HG02623 (cell line): ENCODE measurements at regions not wholly inside any gene's neighbourhood (a gene's known extent, or its start where the extent isn't known, plus 50 kb on each side); places are given as distances from the start of the nearest gene placed in this dataset.

Experiments used
- ATAC-seq: cut with Tn5 transposase; IDR thresholded peaks from one replicate; pipeline ENCODE4 v1.9.1; 2021; ENCODE audit warnings: moderate library complexity; ENCODE audit not compliant: unreplicated experiment

GRCh38 chr9:663541-663940 lies 178.0 kb upstream of the DMRT1 start:
- ATAC-seq, result no peak

GRCh38 chr9:665296-665695 lies 176.2 kb upstream of the DMRT1 start:
- no peak for ATAC-seq

- no peak for ATAC-seq
Observed at GRCh38 chr9:671997-672396, 169.5 kb upstream of the DMRT1 start.

GRCh38 chr9:672851-673250 lies 168.6 kb upstream of the DMRT1 start:
- no peak for ATAC-seq

- no peak for ATAC-seq
Observed at GRCh38 chr9:673264-673965, 168.1 kb upstream of the DMRT1 start.

GRCh38 chr9:673966-674526 lies 167.5 kb upstream of the DMRT1 start:
- ATAC-seq, result no peak

- ATAC-seq, result no peak
Observed at GRCh38 chr9:675697-676370, 165.7 kb upstream of the DMRT1 start.

GRCh38 chr9:676780-677438 lies 164.6 kb upstream of the DMRT1 start:
- no peak for ATAC-seq

GRCh38 chr9:677461-678097 lies 163.9 kb upstream of the DMRT1 start:
- no peak for ATAC-seq

GRCh38 chr9:678897-679296 lies 162.6 kb upstream of the DMRT1 start:
- no peak for ATAC-seq

GRCh38 chr9:679462-679861 lies 162.0 kb upstream of the DMRT1 start:
- no peak for ATAC-seq

- no peak for ATAC-seq
Observed at GRCh38 chr9:680106-680505, 161.4 kb upstream of the DMRT1 start.

GRCh38 chr9:682633-683508 lies 158.6 kb upstream of the DMRT1 start:
- no peak for ATAC-seq

GRCh38 chr9:683509-684021 lies 157.9 kb upstream of the DMRT1 start:
- ATAC-seq, result no peak

- ATAC-seq, result no peak
Observed at GRCh38 chr9:684054-684890, 157.2 kb upstream of the DMRT1 start.

GRCh38 chr9:684941-685340 lies 156.6 kb upstream of the DMRT1 start:
- no peak for ATAC-seq

- ATAC-seq, result no peak
Observed at GRCh38 chr9:686321-686813, 155.1 kb upstream of the DMRT1 start.

- no peak for ATAC-seq
Observed at GRCh38 chr9:687034-687785, 154.3 kb upstream of the DMRT1 start.
